Kidney (tissue), 13 donors: ENCODE measurements at regions not wholly inside any gene's neighbourhood (a gene's known extent, or its start where the extent isn't known, plus 50 kb on each side); places are given as distances from the start of the nearest gene placed in this dataset.

Experiments
- DNase-seq, 5 donors: peaks; one replicate each; pipeline ENCODE4 v3.0.0-alpha.2; 2013 to 2020
- FAIRE-seq: peaks from 2 replicates; lab custom pipeline; 2012; peaks lifted over from hg19 to GRCh38; lab: Jason Lieb, UNC
- H3K27ac ChIP-seq, 2 donors: one replicate each; pipeline ENCODE4 v1.7.0; 2013; ENCODE audit warnings: low read depth in 2 of 2, low read length in 2 of 2, inconsistent platforms in 1 of 2
- H3K27me3 ChIP-seq: one replicate; pipeline ENCODE4 v1.7.1; 2013; ENCODE audit warnings: low read length, inconsistent platforms; ENCODE audit not compliant: control insufficient read depth, insufficient read depth
- H3K36me3 ChIP-seq, 3 donors: one replicate each; pipeline versions ENCODE4 v1.7.0 to v1.7.1; 2013; ENCODE audit warnings: low read length in 3 of 3, control low read depth in 1 of 3, inconsistent platforms in 1 of 3; ENCODE audit not compliant: insufficient read depth in 3 of 3, control insufficient read depth in 2 of 3
- H3K4me1 ChIP-seq, 3 donors: one replicate each; pipeline versions ENCODE4 v1.7.0 to v1.7.1; 2013; ENCODE audit warnings: low read length in 3 of 3, inconsistent platforms in 1 of 3, low read depth in 1 of 3; ENCODE audit not compliant: control insufficient read depth in 2 of 3, insufficient read depth in 2 of 3
- H3K4me3 ChIP-seq, 3 donors: one replicate each; pipeline versions ENCODE4 v1.7.0 to v1.8.1; 2013; ENCODE audit warnings: low read length in 3 of 3, control low read depth in 1 of 3, inconsistent platforms in 1 of 3
- H3K9ac ChIP-seq, 3 donors: one replicate each; pipeline versions ENCODE4 v1.7.0 to v1.7.1; 2013; ENCODE audit warnings: low read length in 3 of 3, control low read depth in 1 of 3, inconsistent platforms in 1 of 3
- H3K9me3 ChIP-seq, 3 donors: one replicate each; pipeline versions ENCODE4 v1.7.0 to v1.7.1; 2013; ENCODE audit warnings: low read length in 3 of 3, control low read depth in 1 of 3, inconsistent platforms in 1 of 3; ENCODE audit not compliant: control insufficient read depth in 2 of 3, insufficient read depth in 1 of 3
- CTCF ChIP-seq: IDR thresholded peaks from 3 replicates; pipeline ENCODE4 v1.5.1; 2012; ENCODE audit warnings: mild to moderate bottlenecking, moderate library complexity, borderline replicate concordance; ENCODE audit not compliant: insufficient read depth; ENCODE audit errors: extremely low read depth
- intact Hi-C: fragments of 100-400 bp; cut with DNase I; formaldehyde crosslinking; loops from one replicate; pipeline ENCODE4 v1.11.1; 2022
- donor health status: control.
- donor health status: control.
- donor health status: control.
- donor health status: control.
- donor health status: control.
- donor health status: DM: yes; HTN: yes; CAD: no.
- donor health status: Normal renal cell carcinoma (clear cell type).

DNA sequence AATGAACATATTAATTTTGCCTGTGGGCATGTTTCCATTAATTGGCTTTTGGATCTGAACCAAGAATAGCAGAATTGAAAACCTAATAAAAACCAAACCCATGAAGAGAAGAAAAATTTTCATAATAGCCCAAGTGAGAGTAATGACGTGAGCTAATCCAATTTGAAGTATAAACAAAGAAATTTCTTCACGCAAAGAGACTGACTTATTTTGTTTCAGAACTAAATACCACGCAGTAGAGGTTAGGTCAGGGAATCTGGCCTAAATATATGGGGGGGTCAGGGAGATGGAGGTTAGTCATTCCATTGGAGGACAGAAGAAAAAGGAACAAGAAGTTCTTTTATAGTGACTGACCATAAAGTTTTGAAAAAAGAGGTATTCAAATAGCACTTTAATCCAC, 94.1 kb upstream of the CYP1B1 start:
- FAIRE-seq (no peak), DNase-seq (no peak)
- intact Hi-C loops, result no loop called here
- H3K9me3 ChIP-seq, result no peaks in the 10 kb centered on the region
- no peak overlapping the region for H3K27ac ChIP-seq
- TF ChIP-seq CTCF, result no peak
- no peak overlapping the region for H3K4me3 ChIP-seq
- H3K36me3 ChIP-seq, result no peaks in the 10 kb centered on the region
- peaks cover 7 to 12% (median 7%) of the 10 kb centered on the region in 3 donors for H3K4me1 ChIP-seq
- H3K9ac ChIP-seq, result no peak overlapping the region
- no peaks in the 10 kb centered on the region for H3K27me3 ChIP-seq

GRCh38 chr2:38168710-38169480, 92.9 kb upstream of the CYP1B1 start:
- no peak overlapping the region for H3K9ac ChIP-seq

GRCh38 chr2:38167968-38168350, 92.0 kb upstream of the CYP1B1 start:
- peaks cover 3 to 8% (median 7%) of the 10 kb centered on the region in 3 donors for H3K4me1 ChIP-seq
- intact Hi-C loops, result no loop called here
- DNase-seq (peak in 3 of 5 donors; percentile 66 to 83 (median 76)), FAIRE-seq (no peak)
- no peak overlapping the region for H3K27ac ChIP-seq
- no peaks in the 10 kb centered on the region for H3K9me3 ChIP-seq
- no peak overlapping the region for H3K4me3 ChIP-seq
- H3K27me3 ChIP-seq, result no peaks in the 10 kb centered on the region
- no peak for TF ChIP-seq CTCF
- no peaks in the 10 kb centered on the region for H3K36me3 ChIP-seq
- no peak overlapping the region for H3K9ac ChIP-seq

More at GRCh38 chr2:38168710-38169480, 92.9 kb upstream of the CYP1B1 start:
- Histone ChIP-seq H3K4me3 (no peak overlapping the region), H3K9me3 (no peaks in the 10 kb centered on the region), H3K4me1 (peaks cover 3 to 8% (median 7%) of the 10 kb centered on the region in 3 donors), H3K27me3 (no peaks in the 10 kb centered on the region), H3K36me3 (no peaks in the 10 kb centered on the region), H3K27ac (peak overlapping the region in 1 of 2 donors; percentile 28)
- FAIRE-seq, result no peak
- intact Hi-C loops, result no loop called here
- no peak for TF ChIP-seq CTCF
- DNase-seq, result no peak
